ENCODE measurements at regions not wholly inside any gene's neighbourhood (a gene's known extent, or its start where the extent isn't known, plus 50 kb on each side); places are given as distances from the start of the nearest gene placed in this dataset.
"Not testable (repeated sequence)": the region's sequence is repeated elsewhere in the genome, so short reads cannot be mapped to it uniquely, and the experiment has no call there.

- not testable (repeated sequence) for H3K27me3 ChIP-seq (ENCODE audit: insufficient read depth, low read depth, low read length); H3K79me2 ChIP-seq (replicated peaks; ENCODE audit: insufficient read depth, low read length); H3K9me2 ChIP-seq (ENCODE audit: insufficient read depth, low read length); H3K4me3 ChIP-seq (ENCODE audit: low read length); H2AFZ ChIP-seq (ENCODE audit: low read depth, low read length); H4K20me1 ChIP-seq (ENCODE audit: insufficient read depth); H3K27ac ChIP-seq (ENCODE audit: low read length); H3F3A ChIP-seq (ENCODE audit: insufficient read depth, low read length, poor library complexity, severe bottlenecking); H3K9me3 ChIP-seq (ENCODE audit: low read length); H3K4me2 ChIP-seq (ENCODE audit: low read length); H3K36me3 ChIP-seq (ENCODE audit: insufficient read depth, low read length); H3K9ac ChIP-seq (ENCODE audit: low read length)
Observed at GRCh38 chr1:120531455-120531854, 116.6 kb downstream of the NBPF8 start.

DNA sequence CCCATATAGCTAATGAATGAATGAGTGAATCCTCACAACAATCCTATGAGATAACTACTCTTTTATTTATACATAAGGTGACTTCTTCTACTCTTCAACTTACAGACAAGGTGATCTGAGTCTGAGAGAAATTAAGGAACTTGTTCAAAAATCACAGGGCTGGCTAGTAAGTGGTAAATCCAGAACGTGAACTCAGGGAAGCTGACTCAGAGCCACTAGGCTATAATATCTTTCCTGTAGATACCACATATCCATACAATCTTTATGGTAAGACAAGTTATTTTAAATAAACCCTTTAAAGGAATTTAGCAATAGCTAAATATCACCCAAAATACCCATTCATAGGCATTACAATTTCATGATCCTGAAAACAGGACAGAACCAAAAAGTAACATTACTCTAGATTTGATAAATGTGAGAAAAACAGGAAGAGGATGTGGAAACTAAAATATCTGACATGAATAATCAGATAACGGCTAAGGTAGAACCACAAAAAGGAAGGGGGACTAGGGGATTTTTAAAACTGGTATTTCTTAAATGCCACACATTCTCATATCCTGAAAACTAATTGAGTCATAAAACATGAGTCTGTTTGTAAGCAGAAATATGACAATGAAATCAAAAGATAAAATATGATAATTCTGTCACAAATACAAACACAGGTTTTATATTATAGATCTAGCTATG lies 119.7 kb downstream of the NBPF8 start:
- H2AFZ ChIP-seq (ENCODE audit: low read depth, low read length); H3K9me2 ChIP-seq (ENCODE audit: insufficient read depth, low read length); H3K9ac ChIP-seq (ENCODE audit: low read length); H3K27me3 ChIP-seq (ENCODE audit: insufficient read depth, low read depth, low read length); H3K36me3 ChIP-seq (ENCODE audit: insufficient read depth, low read length); H3F3A ChIP-seq (ENCODE audit: insufficient read depth, low read length, poor library complexity, severe bottlenecking); H4K20me1 ChIP-seq (ENCODE audit: insufficient read depth); H3K79me2 ChIP-seq (replicated peaks; ENCODE audit: insufficient read depth, low read length); H3K4me3 ChIP-seq (ENCODE audit: low read length); H3K9me3 ChIP-seq (ENCODE audit: low read length); H3K27ac ChIP-seq (ENCODE audit: low read length); H3K4me2 ChIP-seq (ENCODE audit: low read length): not testable (repeated sequence)

GRCh38 chr1:120535052-120535451 lies 120.2 kb downstream of the NBPF8 start:
- H3K4me3 ChIP-seq (ENCODE audit: low read length); H3K9me2 ChIP-seq (ENCODE audit: insufficient read depth, low read length); H3K4me2 ChIP-seq (ENCODE audit: low read length); H3K9me3 ChIP-seq (ENCODE audit: low read length); H3K27me3 ChIP-seq (ENCODE audit: insufficient read depth, low read depth, low read length); H3K27ac ChIP-seq (ENCODE audit: low read length); H2AFZ ChIP-seq (ENCODE audit: low read depth, low read length); H3K9ac ChIP-seq (ENCODE audit: low read length); H3K79me2 ChIP-seq (replicated peaks; ENCODE audit: insufficient read depth, low read length); H4K20me1 ChIP-seq (ENCODE audit: insufficient read depth); H3K36me3 ChIP-seq (ENCODE audit: insufficient read depth, low read length); H3F3A ChIP-seq (ENCODE audit: insufficient read depth, low read length, poor library complexity, severe bottlenecking): not testable (repeated sequence)

DNA sequence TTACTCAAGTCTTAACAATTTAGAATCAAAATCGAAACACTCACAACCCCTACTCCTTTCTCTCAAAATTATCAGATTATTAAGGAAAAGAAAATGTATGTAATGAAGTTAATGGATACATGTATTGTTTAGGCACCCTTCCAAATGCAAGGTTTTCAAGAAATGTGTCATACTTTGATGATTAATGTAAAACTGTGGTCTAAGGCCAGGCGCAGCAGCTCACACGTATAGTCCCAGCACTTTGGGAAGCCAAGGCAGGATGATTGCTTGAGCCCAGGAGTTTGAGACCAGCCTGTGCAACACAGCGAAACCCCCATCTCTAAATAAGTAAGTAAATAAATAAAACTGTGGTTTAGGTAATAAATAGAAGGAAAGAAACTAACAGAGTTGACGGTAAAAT lies 126.6 kb downstream of the NBPF8 start:
- not testable (repeated sequence) for H3K9me2 ChIP-seq (ENCODE audit: insufficient read depth, low read length); H4K20me1 ChIP-seq (ENCODE audit: insufficient read depth); H3K4me2 ChIP-seq (ENCODE audit: low read length); H3K27ac ChIP-seq (ENCODE audit: low read length); H3K79me2 ChIP-seq (replicated peaks; ENCODE audit: insufficient read depth, low read length); H2AFZ ChIP-seq (ENCODE audit: low read depth, low read length); H3K27me3 ChIP-seq (ENCODE audit: insufficient read depth, low read depth, low read length); H3K4me3 ChIP-seq (ENCODE audit: low read length); H3K9ac ChIP-seq (ENCODE audit: low read length); H3K9me3 ChIP-seq (ENCODE audit: low read length); H3F3A ChIP-seq (ENCODE audit: insufficient read depth, low read length, poor library complexity, severe bottlenecking); H3K36me3 ChIP-seq (ENCODE audit: insufficient read depth, low read length)

DNA sequence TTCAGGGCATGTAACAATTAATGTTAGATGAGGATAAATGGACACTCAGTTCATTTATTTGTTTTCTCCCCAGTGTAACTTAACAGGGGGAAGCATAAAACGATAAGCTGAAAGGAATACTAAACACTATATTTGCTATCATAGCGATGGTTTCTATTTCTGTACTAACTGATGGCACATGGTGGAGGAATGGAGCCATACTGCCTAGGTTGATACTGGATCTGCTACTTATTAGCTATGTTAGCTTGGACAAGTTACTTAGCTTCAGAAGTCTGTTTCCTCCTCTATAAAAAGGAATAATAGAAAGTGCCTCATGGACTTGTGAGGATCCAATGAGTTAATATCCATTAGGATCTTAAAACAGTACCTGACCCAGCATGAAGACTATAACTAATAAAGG lies 127.5 kb downstream of the NBPF8 start:
- not testable (repeated sequence) for H3K4me2 ChIP-seq (ENCODE audit: low read length); H3K9ac ChIP-seq (ENCODE audit: low read length); H3K9me2 ChIP-seq (ENCODE audit: insufficient read depth, low read length); H3F3A ChIP-seq (ENCODE audit: insufficient read depth, low read length, poor library complexity, severe bottlenecking); H2AFZ ChIP-seq (ENCODE audit: low read depth, low read length); H3K27ac ChIP-seq (ENCODE audit: low read length); H3K4me3 ChIP-seq (ENCODE audit: low read length); H3K79me2 ChIP-seq (replicated peaks; ENCODE audit: insufficient read depth, low read length); H3K27me3 ChIP-seq (ENCODE audit: insufficient read depth, low read depth, low read length); H3K36me3 ChIP-seq (ENCODE audit: insufficient read depth, low read length); H4K20me1 ChIP-seq (ENCODE audit: insufficient read depth); H3K9me3 ChIP-seq (ENCODE audit: low read length)

DNA sequence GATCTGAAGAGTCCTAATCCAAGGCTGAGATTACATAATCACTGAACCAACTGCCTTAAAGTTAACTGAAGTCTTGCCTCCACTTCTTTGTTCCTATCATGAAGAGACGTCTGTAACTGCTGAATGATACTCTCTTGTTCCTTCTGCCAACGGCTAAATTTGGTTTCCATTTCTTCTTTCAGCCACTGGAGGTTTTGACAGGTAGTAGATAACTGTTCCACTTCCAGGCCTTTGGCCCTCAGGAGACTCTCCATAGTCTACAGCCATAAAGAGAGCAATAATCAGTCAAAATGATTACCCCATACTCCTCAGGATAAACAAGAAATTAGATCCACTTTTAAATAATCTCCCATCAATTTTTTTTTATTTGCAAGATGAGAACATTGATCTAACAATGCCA lies 128.1 kb downstream of the NBPF8 start:
- H3K9me2 ChIP-seq (ENCODE audit: insufficient read depth, low read length); H3K4me2 ChIP-seq (ENCODE audit: low read length); H3K79me2 ChIP-seq (replicated peaks; ENCODE audit: insufficient read depth, low read length); H3K27ac ChIP-seq (ENCODE audit: low read length); H3K36me3 ChIP-seq (ENCODE audit: insufficient read depth, low read length); H3F3A ChIP-seq (ENCODE audit: insufficient read depth, low read length, poor library complexity, severe bottlenecking); H2AFZ ChIP-seq (ENCODE audit: low read depth, low read length); H3K27me3 ChIP-seq (ENCODE audit: insufficient read depth, low read depth, low read length); H3K9me3 ChIP-seq (ENCODE audit: low read length); H4K20me1 ChIP-seq (ENCODE audit: insufficient read depth); H3K4me3 ChIP-seq (ENCODE audit: low read length); H3K9ac ChIP-seq (ENCODE audit: low read length): not testable (repeated sequence)

DNA sequence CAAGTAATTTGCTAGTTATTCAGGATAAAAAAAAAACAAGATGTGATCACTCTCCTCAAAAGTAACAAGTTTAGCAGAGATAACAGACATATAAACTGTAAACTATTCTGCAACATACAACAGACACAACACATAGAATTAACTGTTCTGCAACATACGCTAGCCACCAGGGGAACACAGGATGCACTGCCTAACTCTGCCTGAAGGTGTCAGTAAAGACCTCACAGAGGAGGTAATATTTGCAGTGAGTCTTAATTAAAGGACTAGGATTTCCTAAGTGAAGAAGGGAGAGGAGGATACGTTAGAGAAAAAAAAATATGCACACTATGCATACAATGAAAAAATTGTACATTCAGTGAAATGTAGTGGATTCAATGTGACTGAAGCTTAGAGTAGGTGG lies 129.6 kb downstream of the NBPF8 start:
- H3K9me2 ChIP-seq (ENCODE audit: insufficient read depth, low read length); H3K79me2 ChIP-seq (replicated peaks; ENCODE audit: insufficient read depth, low read length); H3K27me3 ChIP-seq (ENCODE audit: insufficient read depth, low read depth, low read length); H3K4me3 ChIP-seq (ENCODE audit: low read length); H3K9me3 ChIP-seq (ENCODE audit: low read length); H3K4me2 ChIP-seq (ENCODE audit: low read length); H4K20me1 ChIP-seq (ENCODE audit: insufficient read depth); H3K9ac ChIP-seq (ENCODE audit: low read length); H3K27ac ChIP-seq (ENCODE audit: low read length); H2AFZ ChIP-seq (ENCODE audit: low read depth, low read length); H3K36me3 ChIP-seq (ENCODE audit: insufficient read depth, low read length); H3F3A ChIP-seq (ENCODE audit: insufficient read depth, low read length, poor library complexity, severe bottlenecking): not testable (repeated sequence)

GRCh38 chr1:120550335-120550734 lies 135.5 kb downstream of the NBPF8 start:
- not testable (repeated sequence) for H3K27ac ChIP-seq (ENCODE audit: low read length); H4K20me1 ChIP-seq (ENCODE audit: insufficient read depth); H3K4me2 ChIP-seq (ENCODE audit: low read length); H3K4me3 ChIP-seq (ENCODE audit: low read length); H3K9me2 ChIP-seq (ENCODE audit: insufficient read depth, low read length); H3K36me3 ChIP-seq (ENCODE audit: insufficient read depth, low read length); H3K9ac ChIP-seq (ENCODE audit: low read length); H3K27me3 ChIP-seq (ENCODE audit: insufficient read depth, low read depth, low read length); H3F3A ChIP-seq (ENCODE audit: insufficient read depth, low read length, poor library complexity, severe bottlenecking); H3K79me2 ChIP-seq (replicated peaks; ENCODE audit: insufficient read depth, low read length); H2AFZ ChIP-seq (ENCODE audit: low read depth, low read length); H3K9me3 ChIP-seq (ENCODE audit: low read length)

All from neural cell (in vitro differentiated cells).